HUDEP-2 (cell line): ENCODE measurements at regions not wholly inside any gene's neighbourhood (a gene's known extent, or its start where the extent isn't known, plus 50 kb on each side); places are given as distances from the start of the nearest gene placed in this dataset.

ENCODE experiments used
- DNase-seq, 76 experiments: peaks; one replicate each; lab custom pipeline; 2025; ENCODE audit not compliant: unreplicated experiment in 76 of 76; lab: John Stamatoyannopoulos, UW

- no peak for DNase-seq
Measured at GRCh38 chr5:106860398-106861044, 810.2 kb downstream of the EFNA5 start.

DNA sequence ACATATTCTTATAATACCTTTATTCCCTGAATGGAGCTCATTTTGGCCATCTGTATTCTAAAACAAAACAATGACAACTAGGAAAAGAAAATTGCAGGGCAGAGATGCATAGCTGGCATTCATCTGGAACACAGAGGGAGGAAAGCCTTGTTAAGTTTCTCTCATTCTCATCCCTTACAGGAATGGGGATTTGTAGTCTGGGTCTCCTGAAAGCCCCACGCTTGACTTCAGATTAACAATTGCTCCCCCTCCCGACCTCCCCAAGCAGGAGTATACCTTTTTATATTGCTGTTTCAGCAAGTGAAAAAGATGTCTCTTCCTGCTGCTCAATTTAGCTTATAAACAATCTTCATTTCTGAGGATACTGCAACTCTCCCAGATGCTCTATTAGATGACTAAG is 812.1 kb downstream of the EFNA5 start:
- no peak for DNase-seq

DNA sequence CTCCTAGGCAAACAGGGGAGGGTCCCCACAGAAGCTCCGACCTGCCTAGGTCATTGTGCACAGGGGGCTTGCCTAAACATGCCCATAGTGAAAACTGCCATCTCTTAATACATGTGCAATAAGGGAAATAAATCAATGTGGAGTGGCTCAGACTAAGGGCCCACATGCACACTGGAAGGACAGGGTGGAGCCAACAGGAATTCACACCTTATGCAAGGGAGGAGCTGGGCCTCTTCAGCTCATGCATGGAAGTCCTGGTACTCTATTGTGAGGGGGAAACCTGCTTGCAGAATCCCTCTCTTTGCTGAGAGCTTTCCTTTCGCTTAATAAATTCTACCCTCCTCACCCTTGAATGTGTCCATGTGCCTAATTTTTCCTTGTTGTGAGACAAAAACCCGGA is 815.8 kb downstream of the EFNA5 start:
- DNase-seq: no peak

GRCh38 chr5:106854105-106854687 is 816.5 kb downstream of the EFNA5 start:
- no peak for DNase-seq

- no peak for DNase-seq
Measured at GRCh38 chr5:106853266-106853665, 817.5 kb downstream of the EFNA5 start.

- no peak for DNase-seq
Measured at GRCh38 chr5:106849266-106849665, 821.5 kb downstream of the EFNA5 start.

- no peak for DNase-seq
Measured at GRCh38 chr5:106843812-106844416, 826.8 kb downstream of the EFNA5 start.

- no peak for DNase-seq
Measured at GRCh38 chr5:106833517-106833916, 837.2 kb downstream of the EFNA5 start.

GRCh38 chr5:106827061-106827460 is 843.7 kb downstream of the EFNA5 start:
- no peak for DNase-seq

DNA sequence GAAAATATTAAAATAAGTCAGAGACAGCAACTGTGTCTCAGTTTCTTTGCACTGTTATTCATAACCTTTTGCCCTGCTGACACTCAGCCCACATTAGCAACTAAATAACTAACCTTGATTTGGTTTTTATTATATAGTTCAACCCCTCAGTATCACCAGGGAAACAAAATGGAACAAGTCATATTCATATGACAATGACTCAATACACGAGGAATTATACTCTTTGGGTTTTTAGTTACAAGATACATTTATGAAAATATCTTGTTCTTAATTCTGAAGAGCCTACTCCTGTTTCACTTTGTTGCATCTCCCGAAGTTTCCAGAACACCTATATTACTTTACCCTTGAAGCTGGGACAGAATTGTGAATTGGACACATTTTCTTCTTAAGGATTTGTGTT is 845.4 kb downstream of the EFNA5 start:
- no peak for DNase-seq

DNA sequence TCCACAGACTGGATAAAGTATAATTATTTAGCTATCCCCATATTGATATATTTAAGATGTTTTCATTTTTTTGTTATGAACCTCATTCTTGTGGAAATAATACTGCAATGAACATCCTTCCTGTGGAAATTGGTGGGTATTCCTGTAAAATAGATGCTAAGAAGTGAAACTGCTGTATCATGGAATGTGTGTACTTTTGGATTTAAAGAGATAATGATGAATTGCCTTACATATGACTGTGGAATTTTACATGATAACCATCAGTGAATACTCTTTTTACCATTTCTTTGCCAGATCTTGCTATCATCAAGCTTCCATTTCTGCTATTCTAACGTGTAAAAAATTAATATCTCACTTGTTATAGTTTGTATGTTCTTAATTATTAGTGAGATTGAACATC is 847.9 kb downstream of the EFNA5 start:
- DNase-seq: no peak

- DNase-seq: no peak
Measured at GRCh38 chr5:106818552-106818951, 852.2 kb downstream of the EFNA5 start.

DNA sequence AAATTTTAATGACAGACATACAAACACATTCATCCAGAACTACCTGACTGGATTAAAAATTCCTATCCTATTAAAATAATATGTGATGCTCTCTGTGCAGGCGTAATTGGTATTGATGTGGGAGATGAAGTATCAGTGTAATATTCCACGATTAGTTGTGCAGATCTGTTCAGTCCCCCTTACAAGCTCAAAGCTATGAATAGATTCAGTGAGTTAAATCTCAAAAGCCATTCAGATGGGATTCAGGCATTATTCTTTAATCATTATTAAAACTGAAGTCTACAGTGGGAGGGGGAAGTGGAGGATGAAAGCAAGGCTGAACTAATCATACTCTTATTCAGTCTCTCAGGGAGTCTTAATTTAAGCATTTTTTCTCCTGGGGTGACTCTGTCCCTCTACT is 855.8 kb downstream of the EFNA5 start:
- DNase-seq: no peak

- no peak for DNase-seq
Measured at GRCh38 chr5:106801554-106801953, 869.2 kb downstream of the EFNA5 start.

DNA sequence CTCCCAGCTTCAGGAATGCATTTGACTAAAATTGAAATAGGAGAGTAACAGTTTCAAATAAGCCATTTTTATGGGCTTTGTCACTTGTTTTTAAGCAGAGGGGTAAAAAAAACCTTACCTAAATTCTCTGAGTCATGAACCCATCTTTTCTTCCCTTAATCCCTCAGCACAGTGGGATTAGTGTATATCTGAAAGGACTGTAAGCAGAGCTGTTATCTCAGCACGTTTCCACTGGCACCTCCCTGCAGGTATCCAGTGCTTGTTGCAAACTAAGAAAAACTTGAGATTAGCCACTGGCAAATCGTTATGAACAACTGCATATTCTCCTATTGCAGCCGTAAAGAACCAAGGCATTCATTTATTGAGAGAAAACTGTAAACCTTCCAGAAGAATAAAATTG is 872.7 kb downstream of the EFNA5 start:
- DNase-seq: no peak

DNA sequence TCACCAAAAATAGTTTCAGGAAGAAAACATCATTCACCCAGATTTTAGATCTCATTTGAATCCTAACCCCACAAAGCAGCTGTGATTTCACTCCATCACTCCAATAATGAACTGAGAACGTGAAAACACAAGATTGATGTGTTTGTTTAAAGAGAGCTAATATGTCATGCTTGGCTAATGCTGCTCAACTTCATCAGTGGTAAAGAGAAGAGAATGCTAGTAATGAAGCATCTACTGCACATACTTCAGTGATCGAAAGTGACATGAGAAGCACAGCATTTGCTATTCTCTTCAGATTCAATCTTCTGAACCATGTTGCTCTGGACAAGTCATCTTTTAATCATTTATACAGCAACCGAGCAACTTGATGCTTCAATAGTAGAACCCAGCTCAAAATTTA is 874.7 kb downstream of the EFNA5 start:
- DNase-seq: no peak

- no peak for DNase-seq
Measured at GRCh38 chr5:106784846-106785245, 885.9 kb downstream of the EFNA5 start.

DNA sequence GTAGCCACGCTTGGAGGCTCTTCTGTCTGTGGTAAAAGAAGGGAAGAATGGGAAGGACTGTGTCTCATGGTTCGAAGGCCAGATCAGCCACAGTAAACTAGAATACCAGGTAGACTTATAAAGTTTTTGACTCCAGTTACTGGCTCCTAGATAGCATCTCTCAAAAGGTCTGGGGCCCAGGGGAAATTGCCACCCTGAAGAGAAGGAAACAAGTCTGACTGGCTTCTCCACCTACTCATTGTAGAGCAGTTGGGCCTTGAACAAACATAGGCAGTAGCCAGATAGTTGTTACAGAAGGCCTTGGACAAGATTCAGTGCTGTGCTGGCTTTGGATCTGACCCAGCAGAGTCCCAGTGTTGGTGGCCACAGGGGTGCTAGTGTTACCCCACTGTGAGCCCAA is 890.4 kb downstream of the EFNA5 start:
- no peak for DNase-seq

DNA sequence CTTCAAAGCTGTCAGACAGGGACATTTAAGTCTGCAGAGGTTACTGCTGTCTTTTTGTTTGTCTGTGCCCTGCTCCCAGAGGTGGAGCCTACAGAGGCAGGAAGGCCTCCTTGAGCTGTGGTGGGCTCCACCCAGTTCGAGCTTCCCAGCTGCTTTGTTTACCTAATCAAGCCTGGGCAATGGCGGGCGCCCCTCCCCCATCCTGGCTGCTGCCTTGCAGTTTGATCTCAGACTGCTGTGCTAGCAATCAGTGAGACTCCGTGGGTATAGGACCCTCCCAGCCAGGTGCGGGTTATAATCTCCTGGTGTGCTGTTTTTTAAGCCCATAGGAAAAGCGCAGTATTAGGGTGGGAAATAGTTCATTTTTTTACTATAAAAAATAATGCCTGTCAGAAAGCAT is 894.2 kb downstream of the EFNA5 start:
- DNase-seq: peak in 1 of 76 experiments; percentile 0

DNA sequence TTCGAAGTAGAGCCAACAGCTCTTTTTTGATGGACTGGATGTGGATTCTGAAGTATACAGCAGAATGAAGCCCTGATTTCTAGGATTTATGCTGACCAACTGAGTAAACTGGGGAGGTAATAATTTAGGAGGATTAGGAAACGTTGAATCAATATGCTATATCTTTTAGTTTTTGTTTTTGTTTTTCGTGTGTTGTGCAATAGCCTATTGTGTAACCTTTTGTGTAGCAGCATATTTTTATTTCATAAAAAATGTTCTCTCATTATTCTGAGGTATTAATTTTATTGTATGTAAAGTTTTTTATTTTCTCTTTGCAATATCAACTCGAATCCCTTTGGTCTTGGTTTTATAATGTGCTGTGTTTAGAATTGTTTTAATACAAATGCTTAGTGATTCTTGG is 902.3 kb downstream of the EFNA5 start:
- no peak for DNase-seq

GRCh38 chr5:106766916-106767315 is 903.8 kb downstream of the EFNA5 start:
- no peak for DNase-seq

DNA sequence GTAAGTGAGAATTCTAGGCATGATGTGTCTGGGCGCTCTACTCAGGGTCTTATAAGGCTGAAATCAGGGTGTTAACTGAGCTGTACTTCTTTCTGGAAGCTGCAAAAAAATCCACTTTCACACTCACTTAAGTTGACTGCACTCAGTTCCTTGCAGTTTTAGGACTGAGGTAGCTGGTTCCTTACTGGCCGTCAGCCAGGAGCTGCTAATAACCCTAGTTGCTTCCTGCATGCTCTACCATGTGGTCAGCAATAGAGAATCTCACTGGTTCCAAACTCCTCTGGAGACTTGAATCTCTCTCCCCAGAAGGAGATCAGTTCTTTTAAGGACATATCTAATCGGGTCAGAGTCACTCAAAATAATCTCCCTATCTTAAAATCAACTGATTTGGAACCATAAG is 911.2 kb downstream of the EFNA5 start:
- DNase-seq: no peak
